IPS-15b (cell line): ENCODE measurements at regions not wholly inside any gene's neighbourhood (a gene's known extent, or its start where the extent isn't known, plus 50 kb on each side); places are given as distances from the start of the nearest gene placed in this dataset.

ENCODE experiments used
- H3K27me3 ChIP-seq: one replicate; pipeline ENCODE4 v1.6.1; 2013; ENCODE audit warnings: low read length; ENCODE audit not compliant: control insufficient read depth, insufficient read depth
- H3K36me3 ChIP-seq: one replicate; pipeline ENCODE4 v1.6.1; 2013; ENCODE audit warnings: low read length; ENCODE audit not compliant: control insufficient read depth, insufficient read depth
- H3K4me1 ChIP-seq: one replicate; pipeline ENCODE4 v1.6.1; 2013; ENCODE audit warnings: mild to moderate bottlenecking, low read length; ENCODE audit not compliant: control insufficient read depth, insufficient read depth
- H3K4me3 ChIP-seq: one replicate; pipeline ENCODE4 v1.5.1; 2013; ENCODE audit warnings: low read depth, low read length
- H3K9ac ChIP-seq: one replicate; pipeline ENCODE4 v1.6.1; 2013; ENCODE audit warnings: low read depth, mild to moderate bottlenecking, low read length
- H3K9me3 ChIP-seq: one replicate; pipeline ENCODE4 v1.6.1; 2013; ENCODE audit warnings: mild to moderate bottlenecking, low read length; ENCODE audit not compliant: control insufficient read depth, insufficient read depth

GRCh38 chr15:70276401-70276800, 178.7 kb upstream of the TLE3 start:
- H3K36me3 ChIP-seq = no peaks in the 10 kb centered on the region
- no peaks in the 10 kb centered on the region for H3K9me3 ChIP-seq
- H3K27me3 ChIP-seq = no peaks in the 10 kb centered on the region
- H3K4me3 ChIP-seq = no peak overlapping the region
- no peak overlapping the region for H3K9ac ChIP-seq
- peaks cover 2% of the 10 kb centered on the region for H3K4me1 ChIP-seq

GRCh38 chr15:70275461-70276138, 177.9 kb upstream of the TLE3 start:
- Histone ChIP-seq H3K4me3 (no peak overlapping the region), H3K4me1 (peaks cover 7% of the 10 kb centered on the region), H3K9ac (no peak overlapping the region), H3K27me3 (no peaks in the 10 kb centered on the region), H3K9me3 (no peaks in the 10 kb centered on the region), H3K36me3 (no peaks in the 10 kb centered on the region)

GRCh38 chr15:70274908-70275307, 177.2 kb upstream of the TLE3 start:
- no peak overlapping the region for H3K4me3 ChIP-seq

GRCh38 chr15:70274255-70274880, 176.7 kb upstream of the TLE3 start:
- no peaks in the 10 kb centered on the region for H3K27me3 ChIP-seq
- no peak overlapping the region for H3K9ac ChIP-seq
- peaks cover 7% of the 10 kb centered on the region for H3K4me1 ChIP-seq
- H3K9me3 ChIP-seq = no peaks in the 10 kb centered on the region
- H3K4me3 ChIP-seq = no peak overlapping the region
- no peaks in the 10 kb centered on the region for H3K36me3 ChIP-seq

More at GRCh38 chr15:70274908-70275307, 177.2 kb upstream of the TLE3 start:
- Histone ChIP-seq H3K9me3 (no peaks in the 10 kb centered on the region), H3K36me3 (no peaks in the 10 kb centered on the region), H3K9ac (no peak overlapping the region), H3K4me1 (peaks cover 7% of the 10 kb centered on the region), H3K27me3 (no peaks in the 10 kb centered on the region)

GRCh38 chr15:70273808-70274207, 176.1 kb upstream of the TLE3 start:
- no peak overlapping the region for H3K9ac ChIP-seq
- H3K4me3 ChIP-seq = no peak overlapping the region
- H3K4me1 ChIP-seq = peaks cover 7% of the 10 kb centered on the region
- H3K9me3 ChIP-seq = no peaks in the 10 kb centered on the region
- no peaks in the 10 kb centered on the region for H3K36me3 ChIP-seq
- no peaks in the 10 kb centered on the region for H3K27me3 ChIP-seq

GRCh38 chr15:70272565-70273355, 175.0 kb upstream of the TLE3 start:
- peaks cover 7% of the 10 kb centered on the region for H3K4me1 ChIP-seq
- no peaks in the 10 kb centered on the region for H3K27me3 ChIP-seq

GRCh38 chr15:70271422-70272088, 173.8 kb upstream of the TLE3 start:
- H3K4me1 ChIP-seq = peaks cover 7% of the 10 kb centered on the region
- H3K9me3 ChIP-seq = no peaks in the 10 kb centered on the region
- H3K4me3 ChIP-seq = no peak overlapping the region
- H3K36me3 ChIP-seq = no peaks in the 10 kb centered on the region
- no peak overlapping the region for H3K9ac ChIP-seq
- H3K27me3 ChIP-seq = no peaks in the 10 kb centered on the region

More at GRCh38 chr15:70272565-70273355, 175.0 kb upstream of the TLE3 start:
- Histone ChIP-seq H3K36me3 (no peaks in the 10 kb centered on the region), H3K9ac (no peak overlapping the region), H3K4me3 (no peak overlapping the region), H3K9me3 (no peaks in the 10 kb centered on the region)

- no peaks in the 10 kb centered on the region for H3K27me3 ChIP-seq
- peaks cover 7% of the 10 kb centered on the region for H3K4me1 ChIP-seq
- H3K9me3 ChIP-seq = no peaks in the 10 kb centered on the region
- no peak overlapping the region for H3K4me3 ChIP-seq
- no peak overlapping the region for H3K9ac ChIP-seq
- H3K36me3 ChIP-seq = no peaks in the 10 kb centered on the region
These were observed 173.0 kb upstream of the TLE3 start for GRCh38 chr15:70270752-70271111.

GRCh38 chr15:70269991-70270751, 172.5 kb upstream of the TLE3 start:
- Histone ChIP-seq H3K9ac (no peak overlapping the region), H3K9me3 (no peaks in the 10 kb centered on the region), H3K27me3 (no peaks in the 10 kb centered on the region), H3K4me1 (peaks cover 7% of the 10 kb centered on the region), H3K36me3 (peaks cover under 1% of the 10 kb centered on the region), H3K4me3 (no peak overlapping the region)

- Histone ChIP-seq H3K4me3 (no peak overlapping the region), H3K9me3 (no peaks in the 10 kb centered on the region), H3K36me3 (peaks cover 2% of the 10 kb centered on the region), H3K4me1 (peaks cover 7% of the 10 kb centered on the region), H3K27me3 (no peaks in the 10 kb centered on the region), H3K9ac (no peak overlapping the region)
These were observed 171.7 kb upstream of the TLE3 start for GRCh38 chr15:70269311-70269911.
